Progenitor cell of endocrine pancreas (in vitro differentiated cells): ENCODE measurements at regions not wholly inside any gene's neighbourhood (a gene's known extent, or its start where the extent isn't known, plus 50 kb on each side); places are given as distances from the start of the nearest gene placed in this dataset.

Experiments used
- DNase-seq: peaks from one replicate; pipeline ENCODE4 v3.0.0; 2021; ENCODE audit warnings: low spot score; ENCODE audit not compliant: unreplicated experiment
- H3K27ac Mint-ChIP-seq: 2 replicates; pipeline ENCODE4 v1.8.0; 2021; ENCODE audit warnings: mild to moderate bottlenecking, moderate library complexity, mixed read lengths
- H3K27me3 Mint-ChIP-seq: 2 replicates; pipeline ENCODE4 v1.8.0; 2021; ENCODE audit warnings: mixed read lengths
- H3K36me3 Mint-ChIP-seq: 2 replicates; pipeline ENCODE4 v1.8.0; 2022; ENCODE audit warnings: mixed read lengths; ENCODE audit not compliant: insufficient read depth
- H3K4me1 Mint-ChIP-seq: 2 replicates; pipeline ENCODE4 v1.8.0; 2021; ENCODE audit warnings: low read depth, mixed read lengths
- H3K4me3 Mint-ChIP-seq: 2 replicates; pipeline ENCODE4 v1.8.0; 2021; ENCODE audit warnings: low read depth, mild to moderate bottlenecking, moderate library complexity, mixed read lengths
- H3K9me3 Mint-ChIP-seq: 2 replicates; pipeline ENCODE4 v1.8.0; 2021; ENCODE audit warnings: low read depth, mixed read lengths
- TF ChIP-seq, protein P1 (sequence below): fragments of 200-600 bp; sonication (generic); IDR thresholded peaks from one replicate; pipeline ENCODE4 v1.5.0; 2021; ENCODE audit warnings: antibody characterized with exemption, mild to moderate bottlenecking; ENCODE audit not compliant: unreplicated experiment

DNA sequence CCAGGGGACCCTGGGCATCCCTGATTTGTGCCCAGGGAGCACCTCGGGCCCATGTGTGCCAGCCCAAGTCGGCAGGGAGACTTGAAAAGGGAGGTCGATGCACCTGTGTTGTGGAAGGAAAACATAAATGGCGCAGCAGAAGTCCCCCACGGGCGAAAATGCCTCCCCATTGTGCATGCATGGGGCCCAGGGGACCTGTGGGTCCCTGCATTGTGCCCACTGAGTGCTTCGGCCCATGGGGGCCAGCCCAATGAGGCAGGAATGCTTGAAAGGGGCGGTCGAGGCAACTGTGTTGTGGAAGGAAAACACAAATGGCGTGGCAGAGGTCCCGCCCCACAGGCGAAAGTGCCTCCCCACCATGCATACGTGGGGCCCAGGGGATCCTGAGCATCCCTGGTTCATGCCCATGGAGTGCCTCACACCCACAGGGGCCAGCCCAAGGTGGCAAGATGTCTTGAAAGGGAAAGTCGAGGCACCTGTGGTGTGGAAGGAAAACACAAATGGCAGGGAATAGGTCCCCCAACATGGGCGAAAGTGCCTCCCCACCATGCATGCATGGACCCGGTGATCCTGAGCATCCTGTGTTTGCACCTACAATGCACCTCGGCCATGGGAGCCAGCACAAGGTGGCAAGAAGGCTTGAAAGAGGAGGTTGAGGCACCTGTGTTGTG lies 368.0 kb downstream of the ALG10 start:
- H3K36me3 Mint-ChIP-seq: peaks cover 3% of the 10 kb centered on the region
- H3K27me3 Mint-ChIP-seq: no peaks in the 10 kb centered on the region
- H3K27ac Mint-ChIP-seq: no peak overlapping the region
- no peaks in the 10 kb centered on the region for H3K4me1 Mint-ChIP-seq
- H3K4me3 Mint-ChIP-seq: no peak overlapping the region
- DNase-seq: no peak
- H3K9me3 Mint-ChIP-seq: peaks cover 50% of the 10 kb centered on the region
- TF ChIP-seq, protein P1, sequence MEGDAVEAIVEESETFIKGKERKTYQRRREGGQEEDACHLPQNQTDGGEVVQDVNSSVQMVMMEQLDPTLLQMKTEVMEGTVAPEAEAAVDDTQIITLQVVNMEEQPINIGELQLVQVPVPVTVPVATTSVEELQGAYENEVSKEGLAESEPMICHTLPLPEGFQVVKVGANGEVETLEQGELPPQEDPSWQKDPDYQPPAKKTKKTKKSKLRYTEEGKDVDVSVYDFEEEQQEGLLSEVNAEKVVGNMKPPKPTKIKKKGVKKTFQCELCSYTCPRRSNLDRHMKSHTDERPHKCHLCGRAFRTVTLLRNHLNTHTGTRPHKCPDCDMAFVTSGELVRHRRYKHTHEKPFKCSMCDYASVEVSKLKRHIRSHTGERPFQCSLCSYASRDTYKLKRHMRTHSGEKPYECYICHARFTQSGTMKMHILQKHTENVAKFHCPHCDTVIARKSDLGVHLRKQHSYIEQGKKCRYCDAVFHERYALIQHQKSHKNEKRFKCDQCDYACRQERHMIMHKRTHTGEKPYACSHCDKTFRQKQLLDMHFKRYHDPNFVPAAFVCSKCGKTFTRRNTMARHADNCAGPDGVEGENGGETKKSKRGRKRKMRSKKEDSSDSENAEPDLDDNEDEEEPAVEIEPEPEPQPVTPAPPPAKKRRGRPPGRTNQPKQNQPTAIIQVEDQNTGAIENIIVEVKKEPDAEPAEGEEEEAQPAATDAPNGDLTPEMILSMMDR: no peak

DNA sequence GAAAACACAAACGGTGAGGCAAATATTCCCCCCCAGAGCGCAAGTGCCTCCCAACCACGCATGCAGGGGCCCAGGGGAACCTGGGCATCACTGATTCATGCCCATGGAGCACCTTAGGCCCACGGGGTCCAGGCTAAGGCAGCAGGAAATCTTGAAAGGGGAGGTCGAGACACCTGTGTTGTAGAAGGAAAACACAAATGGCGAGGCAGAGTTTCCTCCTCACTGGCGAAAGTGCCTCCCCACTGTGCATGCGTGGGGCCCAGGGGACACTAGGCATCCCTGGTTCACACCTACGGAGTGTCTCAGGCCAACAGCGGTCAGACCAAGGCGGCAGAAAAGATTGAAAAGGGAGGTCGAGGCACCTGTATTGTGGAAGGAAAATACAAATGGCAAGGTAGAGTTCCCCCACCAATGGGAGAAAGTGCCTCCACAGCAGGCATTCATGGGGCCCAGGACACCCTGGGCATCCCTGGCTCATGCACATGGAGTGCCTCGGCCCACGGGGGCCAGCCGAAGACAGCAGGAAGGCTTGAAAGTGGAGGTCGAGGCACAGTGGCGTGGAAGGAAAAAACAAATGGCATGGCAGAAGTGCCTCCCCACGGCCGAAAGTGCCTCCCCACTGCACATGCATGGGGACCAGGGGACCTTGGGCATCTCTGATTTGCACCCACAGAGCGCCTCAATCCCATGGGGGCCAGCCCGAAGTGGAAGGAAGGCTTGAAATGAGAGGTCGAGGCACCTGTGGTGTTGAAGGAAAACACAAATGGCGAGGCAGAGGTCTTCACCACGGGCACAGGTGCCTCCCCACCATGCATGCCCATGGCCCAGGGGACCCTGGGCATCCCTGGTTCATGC lies 368.8 kb downstream of the ALG10 start:
- DNase-seq: no peak
- Mint-ChIP-seq H3K4me1 (no peaks in the 10 kb centered on the region), H3K9me3 (peaks cover 53% of the 10 kb centered on the region), H3K4me3 (no peak overlapping the region), H3K36me3 (peaks cover 3% of the 10 kb centered on the region), H3K27me3 (no peaks in the 10 kb centered on the region), H3K27ac (no peak overlapping the region)
- TF ChIP-seq, protein P1: no peak

DNA sequence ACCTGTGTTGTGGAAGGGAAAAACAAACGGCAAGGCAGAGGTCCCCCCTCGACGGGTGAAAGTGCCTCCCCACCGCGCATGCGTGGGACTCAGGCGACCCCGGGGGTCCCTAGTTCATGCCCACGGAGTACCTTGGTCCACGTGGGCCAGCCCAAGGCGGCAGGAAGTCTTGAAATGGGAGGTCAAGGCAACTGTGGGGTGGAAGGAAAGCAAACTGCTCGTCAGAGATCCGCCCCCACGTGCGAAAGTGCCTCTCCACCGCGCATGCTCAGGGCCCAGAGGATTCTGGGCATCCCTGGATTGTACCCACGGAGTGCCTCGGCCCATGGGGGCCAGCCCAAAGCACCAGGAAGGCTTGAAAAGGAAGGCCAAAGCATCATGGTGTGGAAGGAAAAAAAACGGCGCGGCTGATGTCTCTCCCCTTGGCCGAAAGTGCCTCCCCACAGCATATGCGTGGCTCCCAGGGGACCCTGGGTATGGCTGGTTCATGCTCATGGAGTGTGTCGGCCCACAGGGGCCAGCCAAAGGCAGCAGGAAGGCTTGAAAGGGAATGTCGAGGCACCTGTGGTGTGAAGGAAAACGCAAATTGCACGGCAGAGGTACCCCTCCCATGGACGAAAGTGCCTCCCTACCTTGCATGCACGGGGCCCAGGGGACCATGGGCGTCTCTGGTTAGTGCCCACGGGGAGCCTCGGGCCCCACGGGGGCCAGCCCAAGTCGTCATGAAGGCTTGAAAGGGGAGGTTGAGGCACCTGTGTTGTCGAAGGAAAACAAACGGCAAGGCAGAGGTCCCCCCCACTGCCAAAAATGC lies 369.7 kb downstream of the ALG10 start:
- H3K27ac Mint-ChIP-seq: no peak overlapping the region
- TF ChIP-seq, protein P1: no peak
- H3K4me1 Mint-ChIP-seq: no peaks in the 10 kb centered on the region
- no peak overlapping the region for H3K4me3 Mint-ChIP-seq
- peaks cover 3% of the 10 kb centered on the region for H3K36me3 Mint-ChIP-seq
- H3K9me3 Mint-ChIP-seq: peaks cover 52% of the 10 kb centered on the region
- DNase-seq: no peak
- no peaks in the 10 kb centered on the region for H3K27me3 Mint-ChIP-seq

DNA sequence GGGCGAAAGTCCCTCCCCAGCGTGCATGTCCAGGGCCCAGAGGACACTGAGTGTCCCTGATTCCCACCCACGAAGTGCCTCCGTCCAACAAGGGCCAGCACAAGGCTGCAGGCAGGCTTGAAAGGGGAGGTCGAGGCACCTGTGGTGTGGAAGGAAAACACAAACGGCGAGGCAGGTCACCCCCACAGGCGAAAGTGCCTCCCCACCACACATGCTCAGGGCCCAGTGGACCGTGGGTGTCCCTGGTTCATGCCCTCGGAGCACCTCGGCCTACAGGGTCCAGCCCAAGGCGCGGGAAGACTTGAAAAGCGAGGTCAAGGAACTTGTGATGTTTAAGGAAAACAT lies 370.4 kb downstream of the ALG10 start:
- Mint-ChIP-seq H3K27ac (no peak overlapping the region), H3K36me3 (peaks cover 3% of the 10 kb centered on the region), H3K4me3 (no peak overlapping the region), H3K9me3 (peaks cover 57% of the 10 kb centered on the region), H3K4me1 (no peaks in the 10 kb centered on the region), H3K27me3 (no peaks in the 10 kb centered on the region)
- TF ChIP-seq, protein P1: no peak
- peak; percentile 9 for DNase-seq
